SU-DHL-6 (cell line): ENCODE measurements at regions not wholly inside any gene's neighbourhood (a gene's known extent, or its start where the extent isn't known, plus 50 kb on each side); places are given as distances from the start of the nearest gene placed in this dataset.

Experiments used
- CTCF ChIP-seq: fragments of 200-600 bp; sonication (generic); IDR thresholded peaks from one replicate; pipeline ENCODE4 v1.5.1; 2017; ENCODE audit warnings: antibody characterized with exemption, mild to moderate bottlenecking, low read length, moderate library complexity; ENCODE audit not compliant: insufficient read depth, poor library complexity, severe bottlenecking
- EZH2phosphoT487 ChIP-seq: fragments of 200-600 bp; sonication (generic), shearing (Covaris generic); conservative IDR thresholded peaks from 2 replicates; pipeline ENCODE4 v1.6.1; 2018; ENCODE audit warnings: mild to moderate bottlenecking, antibody characterized with exemption, low read length, moderate library complexity, mixed read lengths

- TF ChIP-seq CTCF (no peak), EZH2phosphoT487 (no peak)
These were observed 61.7 kb upstream of the SRD5A3 start for GRCh38 chr4:55284331-55284730.
